ENCODE measurements at regions not wholly inside any gene's neighbourhood (a gene's known extent, or its start where the extent isn't known, plus 50 kb on each side); places are given as distances from the start of the nearest gene placed in this dataset.
"Not testable (repeated sequence)": the region's sequence is repeated elsewhere in the genome, so short reads cannot be mapped to it uniquely, and the experiment has no call there.

- DNase-seq (ENCODE audit: low read depth in 3 of 3): no peak
These were observed 218.8 kb upstream of the ECI2 start for GRCh38 chr6:4354181-4354580.

GRCh38 chr6:4352731-4353130, 217.4 kb upstream of the ECI2 start:
- no peak for DNase-seq (ENCODE audit: low read depth in 3 of 3)

GRCh38 chr6:4352322-4352669, 216.9 kb upstream of the ECI2 start:
- no peak for DNase-seq (ENCODE audit: low read depth in 3 of 3)

DNA sequence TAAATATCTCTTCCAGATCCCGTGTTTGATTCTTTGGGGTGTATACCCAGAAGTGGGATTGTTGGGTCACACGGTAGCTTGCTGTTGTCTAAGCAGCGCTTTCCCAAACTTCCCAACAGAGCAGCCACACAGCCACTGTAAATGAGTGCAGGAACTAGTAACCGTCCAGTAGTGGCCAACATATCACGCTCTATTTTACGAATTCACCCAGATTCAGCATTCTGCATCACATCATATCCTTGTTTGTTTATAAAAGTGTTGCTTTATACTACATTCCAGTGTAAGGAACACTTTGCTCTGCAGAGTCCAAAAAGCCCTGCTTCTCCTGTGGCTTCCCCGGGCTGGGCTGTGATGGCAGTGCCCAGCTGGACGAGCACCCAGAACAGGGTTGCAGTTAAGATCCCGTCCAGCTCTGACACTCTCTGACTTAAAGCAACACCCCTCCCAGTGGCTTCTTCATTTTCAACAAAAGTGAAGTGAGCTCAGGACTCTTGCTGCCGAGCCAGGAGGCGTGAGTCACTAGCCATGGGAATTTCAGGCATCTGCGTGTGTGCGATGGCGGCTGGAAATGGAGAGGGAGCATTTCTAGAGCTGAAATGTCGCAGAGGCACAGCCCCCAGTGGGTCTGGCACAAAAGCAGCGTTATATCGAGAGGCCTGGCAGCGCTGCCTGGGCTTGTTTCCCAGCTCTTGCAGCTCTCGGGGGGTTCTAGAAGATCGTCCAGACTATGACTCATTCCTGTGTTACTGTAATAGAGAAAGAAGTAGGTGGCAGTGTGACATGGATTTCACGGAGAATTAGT, 216.3 kb upstream of the ECI2 start:
- no peak for DNase-seq (ENCODE audit: low read depth in 3 of 3)

GRCh38 chr6:4350567-4351519, 215.5 kb upstream of the ECI2 start:
- DNase-seq (ENCODE audit: low read depth in 3 of 3): no peak

GRCh38 chr6:4349931-4350330, 214.6 kb upstream of the ECI2 start:
- no peak for DNase-seq (ENCODE audit: low read depth in 3 of 3)

GRCh38 chr6:4349323-4349722, 213.9 kb upstream of the ECI2 start:
- DNase-seq (ENCODE audit: low read depth in 3 of 3): no peak

DNA sequence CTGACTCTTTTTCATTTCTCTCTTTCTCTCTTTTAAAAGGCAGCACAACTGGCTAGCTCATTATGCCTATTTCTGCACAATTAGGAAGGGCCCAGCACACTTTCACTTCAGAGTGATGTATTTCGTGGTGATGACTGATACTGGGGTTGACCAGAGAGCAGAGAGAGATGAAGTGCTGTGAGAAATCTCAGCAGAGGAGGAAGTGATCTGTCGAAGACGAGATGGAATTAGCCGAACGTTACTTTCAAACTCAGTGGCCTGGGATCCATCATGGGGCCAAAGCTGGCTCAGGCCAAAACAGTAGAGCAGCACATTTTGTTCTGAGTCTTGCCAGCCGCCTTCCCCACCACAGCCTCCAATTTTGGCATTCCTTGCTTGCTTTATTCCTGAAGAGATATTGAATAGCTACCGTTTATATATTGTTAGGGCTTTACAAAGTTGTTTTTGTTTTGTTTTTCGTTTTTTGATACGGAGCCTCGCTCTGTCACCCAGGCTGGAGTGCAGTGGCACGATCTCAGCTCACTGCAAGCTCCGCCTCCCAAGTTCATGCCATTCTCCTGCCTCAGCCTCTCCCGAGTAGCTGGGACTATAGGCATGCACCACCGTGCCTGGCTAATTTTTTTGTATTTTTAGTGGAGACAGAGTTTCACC, 213.2 kb upstream of the ECI2 start:
- no peak for DNase-seq (ENCODE audit: low read depth in 3 of 3)

- DNase-seq (ENCODE audit: low read depth in 3 of 3): no peak
These were observed 212.5 kb upstream of the ECI2 start for GRCh38 chr6:4347877-4348276.

GRCh38 chr6:4346659-4347333, 211.4 kb upstream of the ECI2 start:
- no peak for DNase-seq (ENCODE audit: low read depth in 3 of 3)

GRCh38 chr6:4345543-4345942, 210.2 kb upstream of the ECI2 start:
- DNase-seq (ENCODE audit: low read depth in 3 of 3): no peak

DNA sequence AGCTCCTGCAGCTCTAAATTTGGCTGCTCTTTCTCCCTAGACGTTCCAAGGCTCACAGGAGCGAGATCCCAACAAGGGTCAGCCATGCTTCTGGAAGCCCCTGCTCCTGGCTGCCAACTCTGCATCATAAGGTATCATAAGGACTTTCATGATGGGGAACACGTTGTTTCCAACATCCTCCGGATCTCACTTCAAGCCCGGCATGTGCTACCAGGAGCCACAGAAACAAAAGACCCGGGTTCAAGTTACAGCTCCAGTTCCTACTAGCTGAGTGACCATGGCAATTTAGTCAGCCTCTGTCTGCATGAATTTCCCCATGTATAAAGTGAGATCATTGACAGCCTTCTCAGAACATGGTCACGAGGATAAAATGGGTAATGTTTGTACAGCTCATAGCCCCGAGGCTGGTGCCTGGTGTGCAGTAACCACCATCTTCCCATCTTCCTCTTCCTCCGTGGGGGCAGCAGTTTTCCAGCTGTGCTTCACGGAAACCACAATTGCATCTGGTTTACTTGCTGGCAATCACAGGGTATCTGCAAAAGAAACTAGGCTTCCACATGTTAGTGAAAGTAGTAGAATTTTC, 209.0 kb upstream of the ECI2 start:
- DNase-seq (ENCODE audit: low read depth in 3 of 3): no peak

GRCh38 chr6:4342407-4343137, 207.2 kb upstream of the ECI2 start:
- no peak for DNase-seq (ENCODE audit: low read depth in 3 of 3)

GRCh38 chr6:4341078-4341797, 205.9 kb upstream of the ECI2 start:
- DNase-seq (ENCODE audit: low read depth in 3 of 3): no peak

DNA sequence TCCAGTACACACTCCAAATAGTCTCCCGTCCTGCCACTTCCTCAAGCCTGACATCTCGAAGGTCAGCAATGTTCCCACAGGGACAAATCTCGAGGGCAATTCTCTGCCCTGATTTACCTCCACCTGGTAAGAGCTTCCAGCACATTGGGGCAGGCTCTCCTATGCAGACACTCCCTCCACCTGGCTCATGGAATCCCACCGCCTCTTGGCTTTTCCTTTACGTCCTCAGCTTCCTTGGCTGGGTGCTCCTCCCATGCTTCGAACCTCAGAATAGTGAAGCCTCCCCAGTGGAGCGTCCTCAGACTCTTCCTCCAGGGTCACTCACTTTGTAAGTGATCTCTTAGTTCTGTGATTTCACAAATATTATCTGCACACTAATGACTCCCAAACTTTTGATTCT, 205.2 kb upstream of the ECI2 start:
- no peak for DNase-seq (ENCODE audit: low read depth in 3 of 3)

- no peak for DNase-seq (ENCODE audit: low read depth in 3 of 3)
These were observed 203.5 kb upstream of the ECI2 start for GRCh38 chr6:4338884-4339283.

- DNase-seq (ENCODE audit: low read depth in 3 of 3): no peak
These were observed 201.5 kb upstream of the ECI2 start for GRCh38 chr6:4336778-4337442.

DNA sequence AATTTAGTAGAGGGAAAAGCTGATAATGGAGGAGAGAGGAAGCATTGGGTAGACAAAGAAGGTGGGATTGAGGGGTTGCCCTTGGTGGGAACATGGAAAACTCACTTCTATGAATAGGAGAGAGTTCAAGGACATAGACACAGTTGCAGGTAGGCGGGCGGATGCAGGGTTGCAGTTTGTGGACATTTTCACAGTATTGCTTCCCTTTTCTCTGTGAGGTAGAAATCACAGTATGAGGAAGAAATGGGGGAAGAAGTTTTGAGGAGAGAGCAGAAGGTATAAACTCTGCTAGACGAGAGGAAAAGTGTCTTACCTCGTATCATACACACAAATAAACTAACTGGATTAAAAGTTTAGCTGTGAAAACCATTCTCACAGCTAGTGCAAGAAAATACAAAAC, 200.7 kb upstream of the ECI2 start:
- DNase-seq (ENCODE audit: low read depth in 3 of 3): no peak

DNA sequence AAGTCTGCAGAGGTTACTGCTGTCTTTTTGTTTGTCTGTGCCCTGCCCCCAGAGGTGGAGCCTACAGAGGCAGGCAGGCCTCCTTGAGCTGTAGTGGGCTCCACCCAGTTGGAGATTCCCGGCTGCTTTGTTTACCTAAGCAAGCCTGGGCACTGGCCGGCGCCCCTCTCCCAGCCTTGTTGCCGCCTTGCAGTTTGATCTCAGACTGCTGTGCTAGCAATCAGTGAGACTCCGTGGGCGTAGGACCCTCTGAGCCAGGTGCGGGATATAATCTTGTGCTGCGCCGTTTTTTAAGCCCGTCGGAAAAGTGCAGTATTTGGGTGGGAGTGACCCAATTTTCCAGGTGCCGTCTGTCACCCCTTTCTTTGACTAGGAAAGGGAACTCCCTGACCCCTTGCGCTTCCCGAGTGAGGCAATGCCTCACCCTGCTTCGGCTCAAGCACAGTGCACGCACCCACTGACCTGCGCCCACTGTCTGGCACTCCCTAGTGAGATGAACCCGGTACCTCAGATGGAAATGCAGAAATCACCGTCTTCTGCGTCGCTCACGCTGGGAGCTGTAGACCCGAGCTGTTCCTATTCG, 198.9 kb upstream of the ECI2 start:
- DNase-seq (ENCODE audit: low read depth in 3 of 3): not testable (repeated sequence)

All from stimulated activated CD4-positive, alpha-beta T cell treated with anti-CD3 and anti-CD28 coated beads, TNF-alpha, amount 100 ng/mL, for 48 hours (primary cell).